ENCODE measurements at regions not wholly inside any gene's neighbourhood (a gene's known extent, or its start where the extent isn't known, plus 50 kb on each side); places are given as distances from the start of the nearest gene placed in this dataset.
"Not testable (repeated sequence)": the region's sequence is repeated elsewhere in the genome, so short reads cannot be mapped to it uniquely, and the experiment has no call there.

DNA sequence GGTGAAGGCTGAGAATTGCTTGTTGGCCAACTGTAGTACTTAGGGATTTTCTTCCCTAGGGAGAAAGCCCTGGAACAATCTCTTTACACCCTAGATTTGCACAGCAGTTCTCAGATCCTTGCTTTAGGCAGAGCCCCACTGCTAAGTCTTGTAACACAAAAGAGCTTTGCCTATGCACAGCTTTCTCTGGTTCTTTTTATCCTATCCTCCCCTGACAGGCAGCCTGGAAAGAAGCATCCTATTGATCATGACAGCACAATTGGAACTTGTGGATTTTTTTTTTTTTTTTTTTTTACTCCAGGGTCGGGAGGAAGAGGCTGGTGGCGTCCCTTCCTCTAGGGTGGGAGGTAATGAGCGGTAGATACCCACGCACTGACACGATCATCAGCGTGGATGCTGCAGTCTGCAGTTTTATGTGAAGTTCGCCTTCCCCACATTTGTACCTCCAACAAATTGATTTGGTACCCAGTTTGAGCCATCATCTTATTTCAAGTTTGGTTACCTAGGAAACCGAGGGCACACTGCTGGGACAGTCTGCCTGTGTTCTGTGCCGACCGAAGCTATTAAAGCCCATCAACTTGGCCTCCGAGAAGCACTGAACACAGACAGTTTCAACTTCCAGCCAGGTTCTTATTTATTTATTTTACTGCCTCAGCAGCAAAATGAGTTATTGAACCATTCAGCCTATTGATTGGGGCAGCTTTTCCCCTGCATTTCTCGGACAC, 110.1 kb downstream of the NRN1 start:
- DNase-seq = no peak

DNA sequence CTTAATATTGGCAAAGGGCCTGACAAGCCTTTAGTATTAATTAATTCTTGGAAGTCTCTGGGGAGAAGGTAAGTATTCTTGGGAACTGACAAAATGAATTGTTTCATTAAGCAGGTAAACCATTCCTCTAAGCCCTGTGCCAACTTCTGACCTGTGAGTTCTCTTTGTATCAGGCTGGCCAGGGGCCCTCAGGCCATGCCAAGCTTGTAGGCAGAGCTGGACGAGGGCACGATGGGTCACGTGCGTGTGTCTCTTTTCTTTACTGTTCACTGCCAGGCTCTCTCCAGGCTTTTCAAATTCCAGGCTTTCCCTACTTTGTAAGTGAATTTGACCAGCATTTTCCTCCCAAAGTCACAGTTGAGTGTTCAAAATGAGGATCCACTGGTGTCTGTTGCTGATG, 112.4 kb downstream of the NRN1 start:
- DNase-seq = no peak

DNA sequence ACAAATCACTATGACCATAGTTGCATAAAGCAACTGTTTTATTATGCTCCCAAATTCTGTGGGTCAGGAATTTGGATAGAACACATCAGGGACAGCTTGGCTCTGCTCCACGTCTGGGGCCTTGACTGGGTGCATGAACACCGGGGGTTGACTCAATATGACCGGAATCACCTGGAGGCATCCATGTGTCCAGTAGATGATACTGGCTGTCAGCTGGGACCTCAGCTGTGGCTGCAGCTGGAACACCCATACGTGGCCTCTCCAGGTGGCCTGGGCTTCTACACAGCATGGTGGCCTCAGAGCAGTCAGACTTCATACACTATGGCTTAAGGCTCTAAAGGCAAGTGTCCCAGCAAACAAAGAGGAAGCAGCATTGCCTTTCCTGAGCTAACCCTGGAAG, 113.4 kb downstream of the NRN1 start:
- DNase-seq = no peak

DNA sequence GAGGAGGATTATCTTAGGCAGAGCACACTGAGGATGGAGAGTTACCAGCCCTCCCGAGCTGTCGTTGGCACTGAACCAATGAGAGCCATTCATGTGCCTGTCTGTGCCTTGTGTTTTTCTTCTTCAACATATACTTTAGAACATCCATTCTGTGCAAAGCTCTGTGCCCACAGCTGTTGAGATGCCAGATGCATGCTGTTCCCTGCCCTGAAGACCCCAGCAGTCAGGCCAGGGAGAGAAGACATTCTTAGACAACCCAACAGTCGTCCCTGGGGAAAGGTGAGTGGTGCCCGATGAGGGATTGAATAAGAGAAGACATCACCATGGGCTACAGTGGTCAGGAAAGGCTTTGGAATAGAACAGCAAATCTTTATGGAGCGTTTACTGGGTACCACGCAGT, 114.1 kb downstream of the NRN1 start:
- no peak for DNase-seq

DNA sequence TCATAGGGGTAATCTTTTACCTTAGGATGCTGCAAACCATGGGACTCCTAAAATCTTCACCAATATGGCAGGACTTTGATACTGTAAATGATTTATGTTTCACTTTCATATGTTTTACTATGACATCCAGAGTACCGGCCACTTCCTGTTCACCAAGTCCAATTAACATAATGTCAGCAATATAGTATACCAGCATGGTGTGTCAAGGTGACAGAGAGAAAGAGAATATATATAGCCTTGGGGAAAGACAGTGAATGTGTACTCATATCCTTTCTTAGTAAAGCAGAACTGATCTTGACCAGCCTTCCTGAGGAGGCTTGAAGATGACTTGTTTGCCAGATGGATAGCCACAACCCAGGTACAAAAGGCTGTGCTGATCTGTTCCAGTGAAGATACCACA, 127.9 kb downstream of the NRN1 start:
- no peak for DNase-seq

DNA sequence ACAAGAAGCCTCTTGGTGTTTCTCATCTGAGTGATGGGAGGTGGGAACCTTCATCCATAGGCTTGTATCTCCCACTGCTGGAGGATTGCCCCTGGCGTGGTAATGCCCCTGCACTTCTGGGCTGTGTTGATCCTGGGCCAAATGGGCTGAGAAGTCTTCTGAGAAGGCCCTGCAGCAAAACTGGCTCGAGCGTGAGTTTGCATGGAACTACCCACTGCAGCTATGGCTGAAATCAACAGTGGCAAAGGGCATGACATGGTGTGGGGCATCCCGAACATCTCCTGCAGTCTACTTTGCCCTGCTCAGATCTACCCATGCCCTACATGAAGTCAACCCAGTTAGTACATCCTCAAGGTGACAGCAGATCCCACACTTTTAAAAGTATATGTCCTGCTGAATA, 130.6 kb downstream of the NRN1 start:
- DNase-seq = no peak

DNA sequence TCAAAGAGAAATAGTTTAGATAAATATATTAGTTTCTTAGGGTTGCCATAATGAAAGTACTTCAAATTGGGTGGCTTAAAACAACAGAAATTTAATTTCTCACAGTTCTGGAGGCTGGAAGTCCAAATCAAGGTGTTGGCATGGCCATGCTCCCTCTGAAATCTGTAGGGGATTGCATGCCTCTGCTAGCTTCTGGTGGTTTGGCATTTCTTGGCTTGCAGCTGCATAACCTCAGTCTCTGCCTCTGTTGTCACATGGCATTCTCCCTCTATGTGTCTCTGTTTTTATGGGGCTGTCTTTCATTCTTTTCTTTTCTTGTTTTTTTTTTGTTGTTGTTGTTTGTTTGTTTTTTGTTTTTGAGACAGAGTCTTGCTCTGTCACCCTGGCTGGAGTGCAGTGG, 132.7 kb downstream of the NRN1 start:
- not testable (repeated sequence) for DNase-seq

DNA sequence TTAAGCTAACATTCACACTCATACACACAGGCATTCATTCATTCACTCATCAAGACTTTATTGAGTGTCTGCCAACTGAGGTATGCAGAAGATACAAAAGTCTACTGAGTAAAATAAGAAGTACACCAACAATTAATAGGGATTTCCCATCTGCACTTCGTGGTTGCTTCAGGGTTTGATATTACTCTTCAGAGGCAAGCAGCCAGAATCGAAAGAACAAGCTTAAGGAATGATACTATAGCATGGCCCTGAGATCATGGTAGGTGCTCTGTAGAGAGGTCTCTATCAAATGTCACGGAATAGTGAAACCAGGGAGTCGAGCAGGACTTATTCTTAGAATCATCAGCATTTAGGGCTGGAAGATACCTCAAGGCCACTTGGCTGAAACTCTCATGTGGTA, 135.4 kb downstream of the NRN1 start:
- no peak for DNase-seq

DNA sequence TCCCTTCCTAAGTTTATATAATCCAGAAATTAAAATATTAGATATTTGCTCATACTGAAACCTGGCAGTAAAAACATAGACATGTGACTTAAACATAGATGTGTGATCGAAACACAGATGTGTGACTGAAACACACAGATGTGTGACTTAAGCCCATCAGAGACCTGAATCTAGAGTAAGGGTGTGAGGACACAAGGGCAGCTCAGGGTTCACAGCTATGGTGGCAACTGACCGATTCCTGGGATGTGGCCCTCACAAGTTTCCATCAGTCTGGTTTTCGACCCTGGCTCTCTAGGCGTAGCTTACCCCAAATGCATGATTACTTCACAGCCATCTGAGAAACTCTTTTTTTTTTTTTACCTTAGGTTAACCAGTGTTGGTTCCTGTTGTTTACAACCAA, 137.0 kb downstream of the NRN1 start:
- DNase-seq = no peak

DNA sequence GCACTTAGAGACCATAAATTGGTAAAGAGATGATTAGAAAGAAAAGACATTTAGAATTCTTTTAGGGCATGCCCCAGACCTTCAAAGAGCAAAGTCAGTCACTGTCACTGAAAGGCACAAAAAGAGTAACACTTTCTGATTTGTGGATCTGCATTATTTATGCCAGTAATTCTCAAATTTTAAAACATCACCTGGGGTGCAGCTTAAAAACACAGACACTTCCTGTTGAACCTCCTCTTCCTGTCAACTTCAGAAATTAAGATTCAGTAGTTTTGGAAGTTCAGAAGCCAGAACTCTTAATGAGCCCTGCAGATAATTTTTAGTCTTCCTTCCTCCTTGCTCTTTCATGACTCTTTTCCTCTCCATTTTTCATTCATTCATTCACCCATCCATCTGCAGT, 137.5 kb downstream of the NRN1 start:
- no peak for DNase-seq

DNA sequence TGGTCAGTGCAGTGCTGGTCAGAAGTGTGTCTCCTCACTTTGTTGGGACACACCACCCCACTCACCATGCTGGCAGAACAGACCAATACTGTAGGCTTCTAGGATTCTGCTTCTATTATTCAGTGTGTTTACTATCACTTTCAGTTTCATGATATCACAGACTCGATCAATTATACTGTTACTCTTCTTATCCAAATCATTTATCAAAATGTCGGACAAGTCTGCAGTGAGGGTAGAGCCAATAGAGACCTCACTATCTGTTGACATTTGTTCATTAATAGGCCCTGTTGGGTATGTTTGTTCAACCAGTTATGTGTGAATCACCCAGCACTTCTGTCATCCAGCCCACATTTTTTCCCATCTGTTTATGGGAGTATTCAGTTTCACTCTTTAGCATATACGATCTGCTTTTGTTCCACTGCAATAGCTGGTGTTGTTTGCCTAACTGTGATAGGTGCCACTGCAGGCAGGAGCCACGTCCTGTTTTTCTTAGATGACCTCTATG, 140.1 kb downstream of the NRN1 start:
- peak; percentile 90 for DNase-seq

DNA sequence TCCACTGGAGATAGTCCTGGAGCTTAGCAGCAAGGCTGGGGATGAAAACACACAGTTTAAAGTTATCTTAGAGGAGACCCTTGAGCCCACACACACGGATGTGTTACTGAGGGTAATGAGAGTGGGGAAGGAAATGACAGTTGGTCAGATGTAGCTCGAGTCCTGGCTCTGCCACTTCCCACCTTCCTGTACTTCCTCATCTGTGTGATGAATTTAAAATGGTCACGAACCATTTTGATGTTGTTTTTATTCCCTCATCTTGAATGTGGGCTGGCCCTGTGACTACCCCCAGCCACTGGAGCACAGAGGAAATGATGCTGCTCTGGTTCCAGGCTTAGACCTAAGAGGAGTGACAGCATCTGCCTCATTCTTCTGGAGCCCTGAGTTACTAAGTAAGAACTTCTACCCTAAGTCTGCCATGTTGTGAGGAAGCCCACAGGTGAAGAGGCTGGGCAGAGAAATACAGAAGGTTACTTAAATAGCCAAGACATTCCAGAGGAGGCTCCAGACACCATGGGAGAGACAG, 141.2 kb downstream of the NRN1 start:
- no peak for DNase-seq

DNA sequence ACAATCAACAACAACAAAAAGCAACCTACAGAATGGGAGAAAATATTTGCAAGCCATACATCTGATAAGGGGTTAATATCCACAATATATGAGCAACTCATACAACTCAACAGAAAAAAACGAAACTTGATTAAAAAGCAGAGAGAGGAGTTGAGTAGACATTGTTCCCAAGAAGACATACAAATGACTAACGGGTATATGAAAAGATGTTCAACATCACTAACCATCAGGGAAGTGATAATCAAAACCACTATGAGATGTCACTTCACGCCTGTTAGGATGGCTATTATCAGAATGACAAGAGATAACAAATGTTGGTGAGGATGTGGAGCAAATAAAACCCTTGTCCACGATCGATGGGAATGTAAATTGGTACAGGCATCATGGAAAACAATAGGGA, 145.9 kb downstream of the NRN1 start:
- DNase-seq = no peak

DNA sequence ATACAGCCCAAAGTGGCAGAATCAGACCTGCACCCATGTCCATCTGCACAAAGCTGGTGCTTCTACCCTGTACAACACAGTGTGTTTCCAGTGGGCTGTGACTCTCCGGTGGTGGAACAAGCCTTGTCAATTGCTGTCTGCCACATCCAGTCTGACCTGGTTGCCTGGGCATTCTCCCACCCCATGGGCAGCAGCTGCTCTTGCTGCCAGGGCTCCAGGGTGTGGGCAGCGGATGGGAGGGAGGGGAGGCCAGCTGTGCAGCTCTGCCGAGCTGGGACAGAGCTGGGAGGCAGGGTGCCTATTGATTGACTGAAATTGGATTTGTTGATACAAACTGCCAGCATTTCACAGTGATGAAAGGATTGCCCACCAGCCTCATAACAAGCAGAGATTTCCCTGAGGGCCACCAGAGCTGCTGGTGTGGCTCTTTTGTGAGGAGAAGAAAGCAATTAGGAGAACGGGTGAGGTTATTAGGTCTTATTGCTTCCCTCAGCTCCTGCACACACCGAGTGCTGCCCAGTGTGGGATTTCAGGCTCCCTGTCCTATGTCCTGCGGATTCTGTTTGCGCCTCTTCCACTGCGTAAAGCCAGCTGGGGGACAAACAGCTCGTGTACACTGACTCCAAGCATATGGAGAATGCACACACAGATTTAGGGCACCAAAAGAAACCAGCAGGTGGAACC, 150.8 kb downstream of the NRN1 start:
- no peak for DNase-seq

DNA sequence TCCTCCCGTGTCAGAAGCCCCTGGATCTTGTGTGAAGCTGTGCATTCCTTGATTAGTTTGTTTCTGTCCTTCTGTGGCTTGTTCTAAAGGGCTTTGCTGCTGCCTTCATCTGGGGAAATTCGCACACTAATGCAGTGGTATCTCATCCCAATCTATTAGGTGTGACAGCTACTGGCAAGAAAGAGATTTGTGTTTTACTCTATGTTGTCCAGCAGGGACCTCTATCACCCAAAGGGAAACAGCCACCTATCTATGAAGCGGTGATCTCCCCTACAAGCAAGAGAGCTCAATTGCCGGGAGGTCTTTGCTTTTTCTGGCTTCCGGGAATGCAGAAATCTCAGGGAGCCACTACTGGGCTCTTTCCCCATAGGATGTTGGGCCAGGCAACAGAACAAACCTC, 151.8 kb downstream of the NRN1 start:
- no peak for DNase-seq

DNA sequence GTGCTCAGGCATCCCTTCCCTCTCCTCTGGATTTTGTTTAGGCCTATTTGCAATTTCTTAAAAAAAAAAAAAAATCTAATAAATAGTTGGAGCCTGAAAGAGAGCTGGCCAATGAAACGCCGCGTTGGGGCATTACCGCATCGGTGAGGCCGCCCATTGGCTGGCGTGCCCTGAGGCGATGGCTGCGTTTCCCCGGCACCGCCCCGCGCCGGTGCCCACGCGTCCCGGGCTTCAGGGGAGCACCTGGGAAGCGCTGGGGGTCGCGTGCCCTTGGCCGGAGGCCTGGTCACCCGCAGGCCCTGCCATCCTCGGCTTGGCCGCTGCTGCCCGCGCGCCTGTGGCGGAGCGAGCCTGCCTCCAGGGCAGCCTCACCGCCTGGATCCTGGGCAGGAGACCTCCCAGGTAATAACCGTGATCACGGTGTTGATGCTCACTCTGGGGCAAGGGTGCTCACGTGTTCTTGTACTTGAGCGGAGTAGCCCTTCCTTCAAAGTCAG, 155.4 kb downstream of the NRN1 start:
- DNase-seq = peak; percentile 13

DNA sequence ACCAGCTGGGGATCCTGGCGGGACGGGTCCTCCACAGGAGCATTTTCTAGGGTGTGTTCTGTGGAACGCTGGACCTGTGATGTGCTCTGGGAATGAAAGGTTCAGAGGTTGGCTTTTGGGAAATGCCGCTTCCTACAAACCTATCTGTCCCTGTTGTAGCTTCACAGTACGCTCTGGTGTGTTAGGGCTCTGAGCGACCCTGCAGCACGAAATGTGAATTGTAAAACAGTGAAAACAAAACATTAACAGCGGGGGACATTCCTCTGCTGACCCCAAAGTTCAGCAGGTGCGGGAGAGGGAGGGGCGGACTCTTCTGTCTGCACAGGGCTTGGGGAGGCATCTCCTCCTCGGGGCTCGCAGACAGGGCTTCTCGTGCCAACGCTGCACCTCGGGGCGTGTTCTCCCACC, 155.9 kb downstream of the NRN1 start:
- no peak for DNase-seq

DNA sequence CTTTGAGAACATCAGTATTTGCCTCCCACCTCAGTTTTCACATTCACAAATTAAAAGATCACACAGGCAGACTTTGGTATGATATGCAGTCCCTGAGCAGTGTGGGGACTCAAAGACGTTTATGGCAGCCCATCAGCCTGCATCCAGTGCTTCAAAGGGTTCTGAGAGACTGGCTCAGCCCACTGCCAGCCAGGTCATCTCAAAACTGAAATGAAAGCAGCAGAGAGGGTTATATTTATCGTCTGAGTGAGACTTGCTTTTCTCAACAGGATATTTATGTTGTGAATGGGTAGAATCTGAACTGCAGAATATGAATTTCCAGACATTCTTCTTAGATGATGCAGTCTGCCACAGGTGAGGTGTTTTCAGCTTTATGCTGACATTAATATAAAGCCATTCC, 159.8 kb downstream of the NRN1 start:
- no peak for DNase-seq

DNA sequence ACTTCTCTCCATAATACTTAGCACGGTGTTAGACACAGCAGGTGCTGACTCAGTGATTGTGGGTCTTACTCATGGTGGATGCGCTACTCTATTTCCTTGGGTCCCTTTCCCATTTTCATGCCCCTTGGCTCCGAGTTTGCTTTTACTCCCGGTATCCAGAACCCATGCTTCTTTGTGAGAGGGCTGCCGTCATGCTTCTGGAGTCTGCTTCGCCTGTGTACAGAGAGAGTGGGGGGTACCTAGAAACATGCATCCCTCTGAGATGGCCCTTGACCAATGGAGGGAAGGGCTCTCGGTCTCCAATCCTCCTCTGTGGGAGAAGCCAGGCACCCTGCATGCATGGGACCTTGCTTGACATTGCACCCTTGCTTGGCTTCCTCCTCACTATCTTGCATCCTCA, 160.4 kb downstream of the NRN1 start:
- DNase-seq = no peak

DNA sequence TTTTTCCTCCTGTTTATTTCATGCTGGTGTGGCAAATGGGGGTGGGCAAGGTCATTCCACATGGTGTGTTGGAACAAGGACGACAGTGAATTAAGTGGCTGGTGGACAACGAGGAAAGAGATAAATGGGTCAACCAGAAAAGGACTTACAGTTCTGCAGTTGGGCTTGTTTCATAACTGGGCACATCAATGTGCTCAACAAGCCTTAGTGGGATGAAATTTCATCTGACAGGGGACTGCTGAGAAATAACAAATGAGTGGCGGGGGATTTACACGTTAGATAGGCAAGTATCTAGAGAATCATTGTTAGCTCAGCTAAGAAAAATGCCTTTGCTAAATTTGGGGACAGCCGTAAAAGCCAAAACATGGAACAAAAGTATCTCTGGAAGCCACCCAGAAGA, 163.6 kb downstream of the NRN1 start:
- no peak for DNase-seq

DNA sequence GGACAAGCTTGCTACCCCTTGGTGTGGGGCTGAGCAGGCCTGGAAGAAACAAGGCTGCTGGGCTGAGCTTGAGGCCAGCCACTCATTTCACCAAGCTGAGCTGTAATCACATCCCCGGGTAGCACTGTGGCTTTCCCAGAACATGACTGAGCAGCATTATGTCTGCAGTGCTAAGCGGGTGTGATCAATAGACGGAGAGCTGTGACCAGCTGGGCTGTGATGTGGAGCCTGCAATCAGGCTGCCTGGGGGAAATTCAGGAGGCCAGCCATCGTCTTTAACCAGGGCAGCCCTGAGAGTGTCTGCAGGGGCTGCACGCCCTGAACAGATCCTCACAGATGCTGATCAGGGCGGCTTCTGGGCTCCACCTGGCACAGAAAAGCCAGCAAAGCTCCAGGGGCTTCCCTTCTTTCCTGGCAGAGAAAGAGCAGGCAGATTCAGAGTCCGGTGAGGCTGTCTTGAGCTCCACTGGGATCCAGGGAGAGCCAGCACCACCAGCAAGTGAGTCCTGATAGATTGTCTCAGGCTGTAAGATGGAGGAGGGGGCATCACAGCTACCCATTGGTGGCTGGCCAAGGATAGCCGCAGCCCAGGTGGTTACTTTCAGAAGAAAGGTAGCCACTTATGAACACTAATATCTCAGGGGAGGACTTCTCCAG, 165.9 kb downstream of the NRN1 start:
- DNase-seq = no peak

DNA sequence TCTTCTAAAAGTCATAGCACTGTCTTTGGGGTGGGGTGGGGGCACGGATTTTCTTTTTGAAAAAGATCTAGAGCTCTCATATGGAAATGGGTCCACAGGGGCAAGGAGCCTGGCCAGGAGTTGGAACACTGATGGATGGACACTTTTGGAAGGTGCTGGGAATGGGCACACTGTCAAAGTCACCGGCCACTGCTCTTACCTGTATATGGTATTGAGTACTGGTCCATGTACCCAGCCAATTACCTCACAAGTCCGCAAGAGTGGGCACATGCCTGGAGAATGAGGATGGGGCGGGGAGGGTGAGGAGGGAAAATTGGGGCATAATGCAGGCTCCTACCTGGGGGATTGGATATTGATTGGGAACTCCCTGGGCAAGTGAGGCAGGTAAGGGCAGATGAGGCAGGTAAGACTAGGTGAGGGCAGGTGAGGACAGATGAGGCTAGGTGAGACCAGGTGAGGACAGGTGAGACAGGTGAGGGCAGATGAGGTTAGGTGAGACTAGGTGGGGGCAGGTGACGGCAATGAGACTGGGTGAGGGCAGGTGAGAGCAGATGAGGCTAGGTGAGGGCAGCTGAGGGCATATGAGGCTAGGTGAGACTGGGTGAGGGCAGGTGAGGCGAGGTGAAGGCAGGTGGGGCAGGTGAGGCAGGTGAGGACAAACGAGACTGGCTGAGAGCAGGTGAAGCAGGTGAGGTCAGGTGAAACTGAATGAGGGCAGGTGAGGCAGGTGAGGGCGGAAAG, 167.9 kb downstream of the NRN1 start:
- peak; percentile 63 for DNase-seq

DNA sequence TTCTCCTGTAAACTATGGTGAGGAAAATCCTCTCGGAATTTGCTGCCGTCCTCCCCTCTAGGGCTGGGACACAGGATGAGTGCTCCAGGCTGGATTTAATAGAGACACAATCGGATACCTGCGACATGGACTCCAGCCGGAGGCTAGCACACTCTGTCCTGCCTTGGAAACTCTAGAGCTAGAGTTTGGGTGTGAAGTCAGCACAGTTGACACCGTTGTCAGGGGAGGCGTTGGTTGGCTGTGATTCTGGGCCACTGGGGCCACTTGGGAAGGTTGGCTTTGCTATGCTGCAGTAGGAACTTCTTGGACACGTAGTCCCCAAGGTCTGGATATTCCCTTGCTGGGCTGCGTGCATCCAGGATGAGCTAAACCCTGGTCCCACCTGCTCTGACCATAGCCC, 169.4 kb downstream of the NRN1 start:
- DNase-seq = no peak

Measured in DMS153 (cell line).